ENCODE measurements at regions not wholly inside any gene's neighbourhood (a gene's known extent, or its start where the extent isn't known, plus 50 kb on each side); places are given as distances from the start of the nearest gene placed in this dataset.

GRCh38 chr2:120897399-120897798 lies 161.7 kb downstream of the GLI2 start:
- Histone ChIP-seq H3K9me3 (no peaks in the 10 kb centered on the region), H3K4me1 (ENCODE audit: low read depth) (no peaks in the 10 kb centered on the region), H3K36me3 (ENCODE audit: low read depth) (no peaks in the 10 kb centered on the region), H3K4me3 (no peak overlapping the region)
- no peak for ATAC-seq
- TF ChIP-seq CTCF (IDR thresholded peaks at IDR 0.05), result no peak
- no peak for DNase-seq
- intact Hi-C loops (cut with DNase I, micrococcal nuclease), result no loop called here

GRCh38 chr2:120898496-120898895 lies 162.8 kb downstream of the GLI2 start:
- DNase-seq, result no peak
- no peak for ATAC-seq
- H3K4me3 ChIP-seq, result no peak overlapping the region
- H3K4me1 ChIP-seq (ENCODE audit: low read depth), result no peaks in the 10 kb centered on the region
- intact Hi-C loops (cut with DNase I, micrococcal nuclease), result no loop called here
- no peak for TF ChIP-seq CTCF (IDR thresholded peaks at IDR 0.05)
- no peaks in the 10 kb centered on the region for H3K36me3 ChIP-seq (ENCODE audit: low read depth)
- no peaks in the 10 kb centered on the region for H3K9me3 ChIP-seq

GRCh38 chr2:120898961-120899750 lies 163.5 kb downstream of the GLI2 start:
- no peaks in the 10 kb centered on the region for H3K36me3 ChIP-seq (ENCODE audit: low read depth)
- intact Hi-C loops (cut with DNase I, micrococcal nuclease), result no loop called here
- TF ChIP-seq CTCF (IDR thresholded peaks at IDR 0.05), result no peak
- ATAC-seq (peak; percentile 10), DNase-seq (no peak)
- no peaks in the 10 kb centered on the region for H3K4me1 ChIP-seq (ENCODE audit: low read depth)
- no peaks in the 10 kb centered on the region for H3K9me3 ChIP-seq
- no peak overlapping the region for H3K4me3 ChIP-seq

- intact Hi-C loops (cut with DNase I, micrococcal nuclease), result no loop called here
- no peak for ATAC-seq
- H3K36me3 ChIP-seq (ENCODE audit: low read depth), result no peaks in the 10 kb centered on the region
- TF ChIP-seq CTCF (IDR thresholded peaks at IDR 0.05), result no peak
- H3K4me1 ChIP-seq (ENCODE audit: low read depth), result no peaks in the 10 kb centered on the region
- no peak overlapping the region for H3K4me3 ChIP-seq
- DNase-seq, result no peak
- H3K9me3 ChIP-seq, result no peaks in the 10 kb centered on the region
Measured at GRCh38 chr2:120899771-120900170, 164.1 kb downstream of the GLI2 start.

- Histone ChIP-seq H3K4me1 (ENCODE audit: low read depth) (no peaks in the 10 kb centered on the region), H3K36me3 (ENCODE audit: low read depth) (no peaks in the 10 kb centered on the region), H3K4me3 (no peak overlapping the region), H3K9me3 (no peaks in the 10 kb centered on the region)
- no peak for ATAC-seq
- TF ChIP-seq CTCF (IDR thresholded peaks at IDR 0.05), result no peak
- intact Hi-C loops (cut with DNase I, micrococcal nuclease), result no loop called here
- DNase-seq, result no peak
Measured at GRCh38 chr2:120901201-120901600, 165.5 kb downstream of the GLI2 start.
